K562 (cell line): ENCODE measurements at regions not wholly inside any gene's neighbourhood (a gene's known extent, or its start where the extent isn't known, plus 50 kb on each side); places are given as distances from the start of the nearest gene placed in this dataset.

ENCODE experiments used
- ATAC-seq: fragments of 200-7000 bp; cut with Tn5 transposase; 3 replicates; pipeline ENCODE4 v1.9.1; 2020; ENCODE audit warnings: moderate library complexity
- BruUV-seq: library from RNA; stranded (reverse); fragments of 400-500 nt; replicated peaks from 2 replicates; lab custom pipeline; 2021; lab: Mats Ljungman, UMichigan
- CTCF ChIA-PET: fragments of 300-600 bp; formaldehyde crosslinking; extraction: SDS; loops from one replicate; lab custom pipeline; 2021; ENCODE audit warnings: low intra/inter-chr PET ratio; lab: Yijun Ruan, JAX
- POLR2A ChIA-PET: fragments of 300-600, 350-650 bp; sonication (Branson Sonifier 250); formaldehyde crosslinking; extraction: SDS; loops from one replicate; lab custom pipeline; 2021; ENCODE audit warnings: antibody characterized with exemption, inconsistent platforms; lab: Yijun Ruan, JAX
- DNase-seq, 4 experiments: peaks; one replicate each; pipeline versions ENCODE4 v3.0.0 to v3.0.0-alpha.2; 2011 to 2018; ENCODE audit warnings: low spot score in 3 of 4, mixed read lengths in 3 of 4; ENCODE audit errors: extremely low read depth in 1 of 4
- FAIRE-seq: peaks from 2 replicates; lab custom pipeline; 2011; peaks lifted over from hg19 to GRCh38; lab: Jason Lieb, UNC
- H2AFZ ChIP-seq: 2 replicates; pipeline ENCODE4 v1.6.0; 2011; ENCODE audit warnings: low read depth, low read length, control low read depth, inconsistent platforms
- H3K27ac ChIP-seq: fragments of 200-600 bp; 3 replicates; pipeline ENCODE4 v1.8.0; 2011; ENCODE audit warnings: low read depth, mild to moderate bottlenecking, control low read depth, inconsistent platforms, low read length, moderate library complexity, mixed read lengths; ENCODE audit errors: extremely low read depth
- H3K27me3 ChIP-seq, 2 experiments: fragments of 300-600 bp in 1 of 2; 2 replicates in 1 of 2; 3 replicates in 1 of 2; pipeline versions ENCODE4 v1.6.0 to v1.8.0; 2011; ENCODE audit warnings: inconsistent platforms in 2 of 2, low read length in 2 of 2, mild to moderate bottlenecking in 1 of 2, mixed read lengths in 1 of 2, moderate library complexity in 1 of 2; ENCODE audit not compliant: control insufficient read depth in 2 of 2, insufficient read depth in 2 of 2
- H3K36me3 ChIP-seq: fragments of 300-600 bp; 3 replicates; pipeline ENCODE4 v1.8.0; 2011; ENCODE audit warnings: mild to moderate bottlenecking, low read length, inconsistent platforms; ENCODE audit not compliant: control insufficient read depth, insufficient read depth
- H3K4me1 ChIP-seq, 2 experiments: fragments of 200-600 bp in 1 of 2; replicated peaks in 1 of 2; 2 replicates in 1 of 2; 3 replicates in 1 of 2; pipeline versions ENCODE4 v1.5.1 to v1.8.0; 2011; ENCODE audit warnings: inconsistent platforms in 2 of 2, low read length in 2 of 2, mild to moderate bottlenecking in 1 of 2, mixed read lengths in 1 of 2, moderate library complexity in 1 of 2; ENCODE audit not compliant: control insufficient read depth in 2 of 2, insufficient read depth in 2 of 2
- H3K4me2 ChIP-seq: 2 replicates; pipeline ENCODE4 v1.6.1; 2011; ENCODE audit warnings: low read length, control low read depth, inconsistent platforms, mixed read lengths; ENCODE audit not compliant: insufficient read depth
- H3K4me3 ChIP-seq: fragments of 200-600 bp; sonication (generic), shearing (Covaris generic); 2 replicates; pipeline ENCODE4 v1.5.1; 2016; ENCODE audit warnings: control low read depth, inconsistent platforms
- H3K79me2 ChIP-seq: fragments of 200-600 bp; 3 replicates; pipeline ENCODE4 v1.8.0; 2011; ENCODE audit warnings: low read length, inconsistent platforms; ENCODE audit not compliant: control insufficient read depth, insufficient read depth
- H3K9ac ChIP-seq, 2 experiments: 2 replicates each; pipeline versions ENCODE4 v1.6.0 to v1.6.1; 2011; ENCODE audit warnings: low read depth in 2 of 2, low read length in 2 of 2, control low read depth in 1 of 2, inconsistent platforms in 1 of 2, mild to moderate bottlenecking in 1 of 2, mixed read lengths in 1 of 2; ENCODE audit not compliant: insufficient read depth in 1 of 2
- H3K9me1 ChIP-seq: one replicate; pipeline ENCODE4 v1.6.0; 2011; ENCODE audit warnings: inconsistent platforms, mild to moderate bottlenecking, low read length, moderate library complexity; ENCODE audit not compliant: control insufficient read depth, insufficient read depth
- H3K9me3 ChIP-seq: replicated peaks from 2 replicates; pipeline ENCODE4 v1.5.1; 2011; ENCODE audit warnings: low read depth, low read length, inconsistent platforms; ENCODE audit not compliant: control insufficient read depth, insufficient read depth
- H4K20me1 ChIP-seq: replicated peaks from 2 replicates; pipeline ENCODE4 v1.6.1; 2011; ENCODE audit warnings: low read length, inconsistent platforms, mixed read lengths; ENCODE audit not compliant: control insufficient read depth, insufficient read depth
- DIDO1 ChIP-seq: fragments of 450-650 bp; IDR thresholded peaks from 2 replicates; pipeline ENCODE4 v1.6.1; 2016; ENCODE audit warnings: low read depth, missing biosample characterization, missing genetic modification characterization
- EGR1 ChIP-seq: fragments of 450-650 bp; conservative IDR thresholded peaks from 2 replicates; pipeline ENCODE4 v1.6.1; 2017; ENCODE audit warnings: mild to moderate bottlenecking
- JUNB ChIP-seq: fragments of 450-650 bp; formaldehyde crosslinking; conservative IDR thresholded peaks from 2 replicates; pipeline ENCODE4 v1.4.0; 2020; ENCODE audit warnings: mild to moderate bottlenecking
- MTA2 ChIP-seq: fragments of 450-650 bp; IDR thresholded peaks from 2 replicates; pipeline ENCODE4 v1.6.1; 2016; ENCODE audit warnings: low read depth
- NCOA2 ChIP-seq, 2 experiments: fragments of 450-650 bp; IDR thresholded peaks; 2 replicates each; pipeline ENCODE4 v1.6.1; 2018; ENCODE audit warnings: mild to moderate bottlenecking in 2 of 2, moderate library complexity in 1 of 2; ENCODE audit not compliant: partially characterized antibody in 2 of 2
- NCOA4 ChIP-seq: fragments of 450-650 bp; IDR thresholded peaks from 2 replicates; pipeline ENCODE4 v1.6.1; 2018; ENCODE audit warnings: mild to moderate bottlenecking; ENCODE audit not compliant: partially characterized antibody
- NFE2 ChIP-seq: IDR thresholded peaks from 2 replicates; pipeline ENCODE4 v1.6.1; 2014; ENCODE audit warnings: antibody characterized with exemption, low read depth
- NR0B1 ChIP-seq: fragments of 450-650 bp; IDR thresholded peaks from one replicate; pipeline ENCODE4 v1.6.1; 2018; ENCODE audit warnings: mild to moderate bottlenecking, moderate library complexity; ENCODE audit not compliant: partially characterized antibody
- OTX1 ChIP-seq: fragments of 450-650 bp; formaldehyde crosslinking; IDR thresholded peaks from 2 replicates; pipeline ENCODE4 v1.4.0; 2022; ENCODE audit warnings: mild to moderate bottlenecking
- PKNOX1 ChIP-seq: fragments of 450-650 bp; IDR thresholded peaks from 2 replicates; pipeline ENCODE4 v1.6.1; 2016
- TRIM28 ChIP-seq: fragments of 450-650 bp; IDR thresholded peaks from 2 replicates; pipeline ENCODE4 v1.6.1; 2017
- U2AF1 ChIP-seq: fragments of 200-400 bp; formaldehyde crosslinking; optimal IDR thresholded peaks from 2 replicates; pipeline ENCODE3; 2017; ENCODE audit warnings: mild to moderate bottlenecking, low read depth, low read length, moderate library complexity
- ZBTB17 ChIP-seq: fragments of 450-650 bp; formaldehyde crosslinking; IDR thresholded peaks from 2 replicates; pipeline ENCODE4 v1.4.0; 2020; ENCODE audit warnings: mild to moderate bottlenecking
- ZNF324 ChIP-seq: fragments of 250-450 bp; sonication (Bioruptor Pico); IDR thresholded peaks from 2 replicates; pipeline ENCODE4 v1.4.0; 2020; ENCODE audit warnings: mild to moderate bottlenecking
- ZNF445 ChIP-seq: fragments of 250-450 bp; sonication (Bioruptor Pico); IDR thresholded peaks from 2 replicates; pipeline ENCODE4 v1.4.0; 2020; ENCODE audit warnings: low read depth, mild to moderate bottlenecking, moderate library complexity
- ZNF584 ChIP-seq: fragments of 200-800 bp; sonication (Bioruptor generic); IDR thresholded peaks from 2 replicates; pipeline ENCODE4 v1.6.1; 2016; ENCODE audit warnings: low read depth, mild to moderate bottlenecking, missing genetic modification characterization, missing compliant biosample characterization
- WGBS: fragments of 100-300 bp; shearing (Covaris generic); methylation state at CpG from one replicate; pipeline ENCODE4 v1.1.6; 2016; ENCODE audit warnings: low coverage, mixed read lengths; ENCODE audit not compliant: insufficient coverage; ENCODE audit errors: missing lambda C conversion rate; 5-methylcytosine and 5-hydroxymethylcytosine counted together
- in situ Hi-C: fragments of 300-500 bp; cut with MboI; formaldehyde crosslinking; loops from 4 replicates; pipeline ENCODE4 v1.15.0; 2018; ENCODE audit warnings: inconsistent platforms, mixed read lengths
- intact Hi-C: fragments of 100-400 bp; cut with micrococcal nuclease; formaldehyde crosslinking; loops from 2 replicates; pipeline ENCODE4 v1.14.2; 2022
- TF ChIP-seq, protein P1 (sequence below): fragments of 450-650 bp; IDR thresholded peaks from 2 replicates; pipeline ENCODE4 v1.6.1; 2017; ENCODE audit warnings: antibody characterized with exemption

GRCh38 chr13:63855457-63856118, 2439.9 kb upstream of the PCDH20 start:
- ATAC-seq (no peak), FAIRE-seq (no peak), DNase-seq (no peak)
- WGBS = 2% methylated on average over 7 of the region's 7 CpGs
- H3K27me3 ChIP-seq = no peaks in the 10 kb centered on the region
- POLR2A ChIA-PET = no interaction called here
- no peaks in the 10 kb centered on the region for H4K20me1 ChIP-seq
- H2AFZ ChIP-seq = no peak overlapping the region
- in situ Hi-C loops (no loop called here), intact Hi-C loops (no loop called here)
- no peaks in the 10 kb centered on the region for H3K4me1 ChIP-seq
- CTCF ChIA-PET = no interaction called here
- H3K36me3 ChIP-seq = no peaks in the 10 kb centered on the region
- H3K9me3 ChIP-seq = no peaks in the 10 kb centered on the region
- no peak overlapping the region for H3K27ac ChIP-seq
- H3K4me3 ChIP-seq = no peak overlapping the region
- no peak for TF ChIP-seq NR0B1
- no peak for TF ChIP-seq ZNF584 (CRISPR knock-in tag)
- TF ChIP-seq, protein P1, sequence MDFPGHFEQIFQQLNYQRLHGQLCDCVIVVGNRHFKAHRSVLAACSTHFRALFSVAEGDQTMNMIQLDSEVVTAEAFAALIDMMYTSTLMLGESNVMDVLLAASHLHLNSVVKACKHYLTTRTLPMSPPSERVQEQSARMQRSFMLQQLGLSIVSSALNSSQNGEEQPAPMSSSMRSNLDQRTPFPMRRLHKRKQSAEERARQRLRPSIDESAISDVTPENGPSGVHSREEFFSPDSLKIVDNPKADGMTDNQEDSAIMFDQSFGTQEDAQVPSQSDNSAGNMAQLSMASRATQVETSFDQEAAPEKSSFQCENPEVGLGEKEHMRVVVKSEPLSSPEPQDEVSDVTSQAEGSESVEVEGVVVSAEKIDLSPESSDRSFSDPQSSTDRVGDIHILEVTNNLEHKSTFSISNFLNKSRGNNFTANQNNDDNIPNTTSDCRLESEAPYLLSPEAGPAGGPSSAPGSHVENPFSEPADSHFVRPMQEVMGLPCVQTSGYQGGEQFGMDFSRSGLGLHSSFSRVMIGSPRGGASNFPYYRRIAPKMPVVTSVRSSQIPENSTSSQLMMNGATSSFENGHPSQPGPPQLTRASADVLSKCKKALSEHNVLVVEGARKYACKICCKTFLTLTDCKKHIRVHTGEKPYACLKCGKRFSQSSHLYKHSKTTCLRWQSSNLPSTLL = no peak
- no peak for TF ChIP-seq NCOA4
- TF ChIP-seq DIDO1 = no peak
- no peak for TF ChIP-seq ZNF445
- no peak for TF ChIP-seq TRIM28
- TF ChIP-seq ZNF324 = no peak
- TF ChIP-seq PKNOX1 = no peak
- no peak for TF ChIP-seq JUNB (CRISPR knock-in tag)
- no peak for TF ChIP-seq EGR1
- TF ChIP-seq ZBTB17 (CRISPR knock-in tag) = no peak
- no peak for TF ChIP-seq NCOA2 (IDR thresholded peaks at IDR 0.05; ENCODE audit: partially characterized antibody in 2 of 2)
- TF ChIP-seq MTA2 = no peak
- TF ChIP-seq U2AF1 = no peak
- TF ChIP-seq OTX1 (CRISPR knock-in tag) = no peak
- no peak for TF ChIP-seq NFE2
- no peak overlapping the region for H3K9ac ChIP-seq
- no peaks in the 10 kb centered on the region for H3K9me1 ChIP-seq
- H3K79me2 ChIP-seq = no peaks in the 10 kb centered on the region
- H3K4me2 ChIP-seq = no peak overlapping the region
- BruUV-seq = no TSS peak
